GM23338 (cell line): ENCODE measurements at regions not wholly inside any gene's neighbourhood (a gene's known extent, or its start where the extent isn't known, plus 50 kb on each side); places are given as distances from the start of the nearest gene placed in this dataset.

Experiments used
- ATAC-seq: fragments of 200-7000 bp; cut with Tn5 transposase; 3 replicates; pipeline ENCODE4 v1.9.1; 2020
- DNase-seq: peaks from one replicate; pipeline ENCODE4 v3.0.0-alpha.2; 2015; ENCODE audit warnings: low spot score
- H2AFZ ChIP-seq: fragments of 200-600 bp; sonication (generic); 2 replicates; pipeline ENCODE4 v1.8.0; 2016; ENCODE audit warnings: antibody characterized with exemption, mild to moderate bottlenecking, moderate library complexity
- H3F3A ChIP-seq: fragments of 200-600 bp; sonication (generic); replicated peaks from 2 replicates; pipeline ENCODE4 v1.8.0; 2017; ENCODE audit warnings: antibody characterized with exemption, mixed run types, low read depth
- H3K27ac ChIP-seq: fragments of 200-600 bp; sonication (generic); 2 replicates; pipeline ENCODE4 v1.6.1; 2016; ENCODE audit warnings: low read depth
- H3K27me3 ChIP-seq: fragments of 200-600 bp; sonication (generic); 2 replicates; pipeline ENCODE4 v1.8.0; 2016; ENCODE audit warnings: mild to moderate bottlenecking, mixed run types, moderate library complexity; ENCODE audit not compliant: insufficient read depth
- H3K36me3 ChIP-seq: fragments of 200-600 bp; sonication (generic); 2 replicates; pipeline ENCODE4 v1.8.0; 2016; ENCODE audit warnings: mild to moderate bottlenecking; ENCODE audit not compliant: insufficient read depth
- H3K4me1 ChIP-seq: fragments of 200-600 bp; sonication (generic); 2 replicates; pipeline ENCODE4 v1.8.0; 2016; ENCODE audit warnings: mild to moderate bottlenecking, moderate library complexity; ENCODE audit not compliant: insufficient read depth
- H3K4me2 ChIP-seq: fragments of 200-600 bp; sonication (generic); 2 replicates; pipeline ENCODE4 v1.7.1; 2017; ENCODE audit warnings: mixed run types
- H3K4me3 ChIP-seq: fragments of 200-600 bp; sonication (generic); 2 replicates; pipeline ENCODE4 v1.6.1; 2016; ENCODE audit warnings: mixed run types
- H3K79me2 ChIP-seq: fragments of 200-600 bp; sonication (generic); replicated peaks from 2 replicates; pipeline ENCODE4 v1.8.0; 2017; ENCODE audit warnings: mild to moderate bottlenecking; ENCODE audit not compliant: insufficient read depth
- H3K9me2 ChIP-seq: fragments of 200-600 bp; sonication (generic); 2 replicates; pipeline ENCODE4 v1.8.0; 2017; ENCODE audit not compliant: insufficient read depth
- H4K20me1 ChIP-seq: fragments of 200-600 bp; sonication (generic); replicated peaks from 2 replicates; pipeline ENCODE4 v1.8.0; 2017; ENCODE audit warnings: mild to moderate bottlenecking; ENCODE audit not compliant: insufficient read depth
- H3K27ac Mint-ChIP-seq: 2 replicates; pipeline ENCODE4 v1.8.0; 2020; ENCODE audit warnings: inconsistent platforms, mild to moderate bottlenecking, moderate library complexity, mixed read lengths
- H3K27me3 Mint-ChIP-seq: 3 replicates; pipeline ENCODE4 v1.8.0; 2022; ENCODE audit warnings: low read depth, mild to moderate bottlenecking, moderate library complexity, mixed read lengths, inconsistent platforms; ENCODE audit not compliant: insufficient read depth, poor library complexity
- H3K36me3 Mint-ChIP-seq: 3 replicates; pipeline ENCODE4 v1.8.0; 2021; ENCODE audit warnings: low read depth, mild to moderate bottlenecking, inconsistent platforms, moderate library complexity, mixed read lengths
- H3K4me1 Mint-ChIP-seq: 3 replicates; pipeline ENCODE4 v1.8.0; 2020; ENCODE audit warnings: mild to moderate bottlenecking, inconsistent platforms, mixed read lengths
- H3K4me3 Mint-ChIP-seq: 3 replicates; pipeline ENCODE4 v1.8.0; 2021; ENCODE audit warnings: moderate library complexity, mild to moderate bottlenecking, inconsistent platforms, mixed read lengths
- H3K9me3 Mint-ChIP-seq: 3 replicates; pipeline ENCODE4 v1.8.0; 2020; ENCODE audit warnings: moderate library complexity, mild to moderate bottlenecking, inconsistent platforms, mixed read lengths
- CREB1 ChIP-seq: fragments of 250-450 bp; sonication (Bioruptor Pico); IDR thresholded peaks from 2 replicates; pipeline ENCODE4 v1.5.0; 2020; ENCODE audit warnings: low read depth, mild to moderate bottlenecking, moderate library complexity
- EZH2 ChIP-seq: fragments of 200-600 bp; sonication (generic); IDR thresholded peaks from one replicate; pipeline ENCODE4 v1.8.0; 2017; ENCODE audit warnings: antibody characterized with exemption, mild to moderate bottlenecking, low read depth; ENCODE audit not compliant: unreplicated experiment
- EZH2phosphoT487 ChIP-seq: fragments of 200-600 bp; sonication (generic); IDR thresholded peaks from one replicate; pipeline ENCODE4 v1.8.1; 2018; ENCODE audit warnings: antibody characterized with exemption; ENCODE audit not compliant: unreplicated experiment
- POLR2AphosphoS5 ChIP-seq: IDR thresholded peaks from 2 replicates; pipeline ENCODE4 v1.6.1; 2016; ENCODE audit warnings: antibody characterized with exemption, low read depth
- ZNF114 ChIP-seq: fragments of 250-450 bp; sonication (Bioruptor Pico); IDR thresholded peaks from 2 replicates; pipeline ENCODE4 v1.5.0; 2020; ENCODE audit warnings: mild to moderate bottlenecking, moderate library complexity
- TF ChIP-seq, protein P1 (sequence below): IDR thresholded peaks from one replicate; pipeline ENCODE4 v1.6.1; 2018; ENCODE audit warnings: antibody characterized with exemption; ENCODE audit not compliant: unreplicated experiment
- TF ChIP-seq, protein P2 (sequence below), 2 experiments: fragments of 200-600 bp in 1 of 2; sonication (generic) in 1 of 2; conservative IDR thresholded peaks; 2 replicates each; pipeline versions ENCODE4 v1.5.1 to v1.6.1; 2016 to 2017; ENCODE audit warnings: antibody characterized with exemption in 2 of 2, low read depth in 2 of 2, mild to moderate bottlenecking in 2 of 2, moderate library complexity in 1 of 2

DNA sequence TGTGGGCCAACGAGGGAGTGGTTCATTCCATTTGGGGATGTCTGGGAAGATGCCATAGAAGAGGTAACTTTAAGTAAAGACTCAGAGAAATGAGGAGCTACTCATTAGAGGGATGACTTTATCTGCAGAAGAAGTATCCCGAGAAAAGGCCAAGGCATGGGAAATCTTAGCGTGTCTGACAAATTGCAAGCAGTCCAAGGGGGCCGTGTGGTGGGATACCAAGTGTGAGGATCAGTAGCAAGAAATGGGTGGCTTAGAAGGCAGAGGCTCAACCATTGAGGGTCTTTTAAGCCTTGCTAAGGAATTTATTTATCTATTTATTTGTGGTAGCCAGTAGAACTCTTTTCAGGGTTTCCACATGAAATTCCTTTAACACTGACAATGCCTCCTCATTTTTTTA lies 436.4 kb downstream of the RNF144A start (continued):
- TF ChIP-seq, protein P1, sequence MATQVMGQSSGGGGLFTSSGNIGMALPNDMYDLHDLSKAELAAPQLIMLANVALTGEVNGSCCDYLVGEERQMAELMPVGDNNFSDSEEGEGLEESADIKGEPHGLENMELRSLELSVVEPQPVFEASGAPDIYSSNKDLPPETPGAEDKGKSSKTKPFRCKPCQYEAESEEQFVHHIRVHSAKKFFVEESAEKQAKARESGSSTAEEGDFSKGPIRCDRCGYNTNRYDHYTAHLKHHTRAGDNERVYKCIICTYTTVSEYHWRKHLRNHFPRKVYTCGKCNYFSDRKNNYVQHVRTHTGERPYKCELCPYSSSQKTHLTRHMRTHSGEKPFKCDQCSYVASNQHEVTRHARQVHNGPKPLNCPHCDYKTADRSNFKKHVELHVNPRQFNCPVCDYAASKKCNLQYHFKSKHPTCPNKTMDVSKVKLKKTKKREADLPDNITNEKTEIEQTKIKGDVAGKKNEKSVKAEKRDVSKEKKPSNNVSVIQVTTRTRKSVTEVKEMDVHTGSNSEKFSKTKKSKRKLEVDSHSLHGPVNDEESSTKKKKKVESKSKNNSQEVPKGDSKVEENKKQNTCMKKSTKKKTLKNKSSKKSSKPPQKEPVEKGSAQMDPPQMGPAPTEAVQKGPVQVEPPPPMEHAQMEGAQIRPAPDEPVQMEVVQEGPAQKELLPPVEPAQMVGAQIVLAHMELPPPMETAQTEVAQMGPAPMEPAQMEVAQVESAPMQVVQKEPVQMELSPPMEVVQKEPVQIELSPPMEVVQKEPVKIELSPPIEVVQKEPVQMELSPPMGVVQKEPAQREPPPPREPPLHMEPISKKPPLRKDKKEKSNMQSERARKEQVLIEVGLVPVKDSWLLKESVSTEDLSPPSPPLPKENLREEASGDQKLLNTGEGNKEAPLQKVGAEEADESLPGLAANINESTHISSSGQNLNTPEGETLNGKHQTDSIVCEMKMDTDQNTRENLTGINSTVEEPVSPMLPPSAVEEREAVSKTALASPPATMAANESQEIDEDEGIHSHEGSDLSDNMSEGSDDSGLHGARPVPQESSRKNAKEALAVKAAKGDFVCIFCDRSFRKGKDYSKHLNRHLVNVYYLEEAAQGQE = no peak
- TF ChIP-seq ZNF114 (CRISPR knock-in tag) (no peak), POLR2AphosphoS5 (no peak), CREB1 (CRISPR knock-in tag) (no peak), EZH2 (no peak), EZH2phosphoT487 (no peak)
- TF ChIP-seq, protein P2, sequence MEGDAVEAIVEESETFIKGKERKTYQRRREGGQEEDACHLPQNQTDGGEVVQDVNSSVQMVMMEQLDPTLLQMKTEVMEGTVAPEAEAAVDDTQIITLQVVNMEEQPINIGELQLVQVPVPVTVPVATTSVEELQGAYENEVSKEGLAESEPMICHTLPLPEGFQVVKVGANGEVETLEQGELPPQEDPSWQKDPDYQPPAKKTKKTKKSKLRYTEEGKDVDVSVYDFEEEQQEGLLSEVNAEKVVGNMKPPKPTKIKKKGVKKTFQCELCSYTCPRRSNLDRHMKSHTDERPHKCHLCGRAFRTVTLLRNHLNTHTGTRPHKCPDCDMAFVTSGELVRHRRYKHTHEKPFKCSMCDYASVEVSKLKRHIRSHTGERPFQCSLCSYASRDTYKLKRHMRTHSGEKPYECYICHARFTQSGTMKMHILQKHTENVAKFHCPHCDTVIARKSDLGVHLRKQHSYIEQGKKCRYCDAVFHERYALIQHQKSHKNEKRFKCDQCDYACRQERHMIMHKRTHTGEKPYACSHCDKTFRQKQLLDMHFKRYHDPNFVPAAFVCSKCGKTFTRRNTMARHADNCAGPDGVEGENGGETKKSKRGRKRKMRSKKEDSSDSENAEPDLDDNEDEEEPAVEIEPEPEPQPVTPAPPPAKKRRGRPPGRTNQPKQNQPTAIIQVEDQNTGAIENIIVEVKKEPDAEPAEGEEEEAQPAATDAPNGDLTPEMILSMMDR (conservative IDR thresholded peaks at IDR 0.05; ENCODE audit: low read depth in 2 of 2) = no peak

DNA sequence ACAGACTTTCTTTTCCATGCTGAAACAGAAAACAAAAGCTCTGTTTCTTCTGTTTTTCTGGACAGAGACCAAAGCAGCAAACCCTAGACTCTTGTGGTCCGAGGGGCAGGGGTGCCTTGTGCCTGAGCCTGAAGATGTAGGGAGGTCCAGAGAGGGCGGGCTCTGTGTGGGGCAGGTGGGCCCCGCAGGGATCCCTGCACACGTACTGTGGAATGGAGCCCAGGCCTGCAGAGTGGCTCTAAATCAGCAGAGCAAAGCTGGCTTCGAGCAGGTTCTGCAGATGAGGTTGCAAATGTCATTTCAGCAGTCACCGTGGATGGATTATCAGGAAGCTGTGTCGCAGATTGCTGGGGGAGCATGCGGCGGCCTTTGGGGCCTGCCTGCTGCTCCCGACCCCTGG lies 438.6 kb downstream of the RNF144A start:
- H3K36me3 ChIP-seq = no peaks in the 10 kb centered on the region
- DNase-seq = no peak
- Mint-ChIP-seq H3K27ac (no peak overlapping the region), H3K4me3 (no peak overlapping the region), H3K27me3 (peaks cover 8% of the 10 kb centered on the region), H3K36me3 (no peaks in the 10 kb centered on the region), H3K4me1 (no peaks in the 10 kb centered on the region), H3K9me3 (no peaks in the 10 kb centered on the region)
- no peaks in the 10 kb centered on the region for H3K79me2 ChIP-seq
- H3K27ac ChIP-seq = no peak overlapping the region
- no peaks in the 10 kb centered on the region for H3K4me1 ChIP-seq
- TF ChIP-seq, protein P1 = no peak
- TF ChIP-seq CREB1 (CRISPR knock-in tag) = no peak
- H3K4me2 ChIP-seq = no peak overlapping the region
- no peak for ATAC-seq
- H3K27me3 ChIP-seq = no peaks in the 10 kb centered on the region
- H3F3A ChIP-seq = no peaks in the 10 kb centered on the region
- H2AFZ ChIP-seq = no peak overlapping the region
- H3K9me2 ChIP-seq = peaks cover 16% of the 10 kb centered on the region; the same call in 1 of the 2 replicates
- no peak overlapping the region for H3K4me3 ChIP-seq
- H4K20me1 ChIP-seq = no peaks in the 10 kb centered on the region
